Smooth muscle cell (in vitro differentiated cells): ENCODE measurements at regions not wholly inside any gene's neighbourhood (a gene's known extent, or its start where the extent isn't known, plus 50 kb on each side); places are given as distances from the start of the nearest gene placed in this dataset.

Source experiments
- DNase-seq: peaks from one replicate; lab custom pipeline; 2025; ENCODE audit not compliant: unreplicated experiment; lab: John Stamatoyannopoulos, UW
- H2AFZ ChIP-seq: fragments of 200-600 bp; sonication (generic); 2 replicates; pipeline ENCODE4 v1.6.0; 2016; ENCODE audit warnings: antibody characterized with exemption, low read depth, mild to moderate bottlenecking
- H3F3A ChIP-seq: fragments of 200-600 bp; sonication (generic); 2 replicates; pipeline ENCODE4 v1.6.0; 2017; ENCODE audit warnings: antibody characterized with exemption, low read depth
- H3K27ac ChIP-seq: fragments of 200-600 bp; sonication (generic); 2 replicates; pipeline ENCODE4 v1.5.1; 2016; ENCODE audit warnings: low read depth, mild to moderate bottlenecking
- H3K27me3 ChIP-seq: fragments of 200-600 bp; sonication (generic); 2 replicates; pipeline ENCODE4 v1.6.1; 2016; ENCODE audit warnings: low read depth, mild to moderate bottlenecking
- H3K36me3 ChIP-seq: fragments of 200-600 bp; sonication (generic); 2 replicates; pipeline ENCODE4 v1.5.1; 2016; ENCODE audit warnings: low read depth
- H3K4me1 ChIP-seq: fragments of 200-600 bp; sonication (generic); 2 replicates; pipeline ENCODE4 v1.5.1; 2016; ENCODE audit warnings: low read depth
- H3K4me2 ChIP-seq: fragments of 200-600 bp; sonication (generic); 2 replicates; pipeline ENCODE4 v1.6.0; 2016; ENCODE audit warnings: mild to moderate bottlenecking
- H3K4me3 ChIP-seq: fragments of 200-600 bp; sonication (generic); 2 replicates; pipeline ENCODE4 v1.5.1; 2016; ENCODE audit warnings: mild to moderate bottlenecking
- H3K79me2 ChIP-seq: fragments of 200-600 bp; sonication (generic); 2 replicates; pipeline ENCODE4 v1.6.0; 2016; ENCODE audit warnings: low read depth, mild to moderate bottlenecking
- H3K9ac ChIP-seq: fragments of 200-600 bp; sonication (generic); 2 replicates; pipeline ENCODE4 v1.6.0; 2016; ENCODE audit warnings: low read depth
- H3K9me3 ChIP-seq: fragments of 200-600 bp; sonication (generic); replicated peaks from 2 replicates; pipeline ENCODE4 v1.5.1; 2016; ENCODE audit warnings: low read depth
- H4K20me1 ChIP-seq: fragments of 200-600 bp; sonication (generic); 2 replicates; pipeline ENCODE4 v1.6.0; 2016; ENCODE audit warnings: low read depth
- WGBS: methylation state at CpG from one replicate; pipeline ENCODE4 v1.1.7; 2016; ENCODE audit warnings: low lambda C conversion rate; 5-methylcytosine and 5-hydroxymethylcytosine counted together
- TF ChIP-seq, protein P1 (sequence below): fragments of 200-600 bp; sonication (generic); IDR thresholded peaks from 2 replicates; pipeline ENCODE4 v1.5.1; 2017; ENCODE audit warnings: borderline replicate concordance, mild to moderate bottlenecking, antibody characterized with exemption; ENCODE audit not compliant: insufficient read depth, poor library complexity, severe bottlenecking

DNA sequence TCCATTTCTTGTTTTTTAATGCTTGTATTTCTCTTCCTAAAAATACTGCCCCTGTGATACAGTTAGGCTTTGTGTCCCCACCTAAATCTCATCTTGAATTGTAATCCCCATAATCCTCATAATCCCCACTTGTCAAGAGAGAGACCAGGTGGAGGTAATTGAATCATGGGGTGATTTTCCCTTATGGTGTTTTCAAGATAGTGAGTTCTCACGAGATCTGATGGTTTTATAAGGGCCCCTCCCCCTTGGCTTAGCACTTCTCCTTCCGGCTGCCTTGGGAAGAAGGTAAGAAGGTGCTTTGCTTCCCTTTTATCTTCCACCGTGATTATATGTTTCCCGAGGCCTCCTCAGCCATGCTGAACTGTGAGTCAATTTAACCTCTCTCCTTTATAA lies 227.4 kb downstream of the MAN2A1 start:
- Histone ChIP-seq H3K4me1 (no peaks in the 10 kb centered on the region), H3K9ac (no peak overlapping the region), H3K27me3 (no peaks in the 10 kb centered on the region), H3K36me3 (no peaks in the 10 kb centered on the region), H2AFZ (no peak overlapping the region), H3K79me2 (no peaks in the 10 kb centered on the region), H4K20me1 (no peaks in the 10 kb centered on the region), H3K27ac (no peak overlapping the region), H3K9me3 (no peaks in the 10 kb centered on the region), H3K4me2 (no peak overlapping the region), H3K4me3 (no peak overlapping the region), H3F3A (no peaks in the 10 kb centered on the region)
- WGBS, result 71% methylated on average over 4 of the region's 4 CpGs
- TF ChIP-seq, protein P1, sequence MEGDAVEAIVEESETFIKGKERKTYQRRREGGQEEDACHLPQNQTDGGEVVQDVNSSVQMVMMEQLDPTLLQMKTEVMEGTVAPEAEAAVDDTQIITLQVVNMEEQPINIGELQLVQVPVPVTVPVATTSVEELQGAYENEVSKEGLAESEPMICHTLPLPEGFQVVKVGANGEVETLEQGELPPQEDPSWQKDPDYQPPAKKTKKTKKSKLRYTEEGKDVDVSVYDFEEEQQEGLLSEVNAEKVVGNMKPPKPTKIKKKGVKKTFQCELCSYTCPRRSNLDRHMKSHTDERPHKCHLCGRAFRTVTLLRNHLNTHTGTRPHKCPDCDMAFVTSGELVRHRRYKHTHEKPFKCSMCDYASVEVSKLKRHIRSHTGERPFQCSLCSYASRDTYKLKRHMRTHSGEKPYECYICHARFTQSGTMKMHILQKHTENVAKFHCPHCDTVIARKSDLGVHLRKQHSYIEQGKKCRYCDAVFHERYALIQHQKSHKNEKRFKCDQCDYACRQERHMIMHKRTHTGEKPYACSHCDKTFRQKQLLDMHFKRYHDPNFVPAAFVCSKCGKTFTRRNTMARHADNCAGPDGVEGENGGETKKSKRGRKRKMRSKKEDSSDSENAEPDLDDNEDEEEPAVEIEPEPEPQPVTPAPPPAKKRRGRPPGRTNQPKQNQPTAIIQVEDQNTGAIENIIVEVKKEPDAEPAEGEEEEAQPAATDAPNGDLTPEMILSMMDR, result no peak
- no peak for DNase-seq

DNA sequence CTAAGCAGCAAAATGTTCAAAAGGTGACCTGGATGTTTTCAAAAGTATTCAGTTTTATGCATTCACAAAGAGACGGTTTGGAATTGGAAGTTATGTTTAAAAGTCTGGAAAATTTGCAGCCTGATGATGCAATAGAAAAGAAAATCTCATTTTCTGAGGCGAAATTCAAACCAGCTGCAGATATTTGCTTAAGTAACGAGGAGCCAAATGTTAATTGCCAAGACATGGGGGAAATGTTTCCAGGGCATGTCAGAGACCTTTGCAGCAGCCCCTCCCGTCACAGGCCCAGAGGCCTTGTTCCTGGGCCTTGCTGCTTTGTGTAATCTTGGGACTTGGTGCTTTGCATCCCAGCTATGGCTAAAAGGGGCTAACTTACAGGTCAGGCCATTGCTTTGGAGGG lies 228.2 kb downstream of the MAN2A1 start:
- Histone ChIP-seq H4K20me1 (no peaks in the 10 kb centered on the region), H3K36me3 (no peaks in the 10 kb centered on the region), H3K4me1 (no peaks in the 10 kb centered on the region), H3K9ac (no peak overlapping the region), H3K27me3 (no peaks in the 10 kb centered on the region), H3K4me3 (no peak overlapping the region), H3F3A (no peaks in the 10 kb centered on the region), H3K9me3 (no peaks in the 10 kb centered on the region), H2AFZ (no peak overlapping the region), H3K27ac (no peak overlapping the region), H3K4me2 (no peak overlapping the region), H3K79me2 (no peaks in the 10 kb centered on the region)
- 73% methylated on average over 4 of the region's 4 CpGs for WGBS
- no peak for DNase-seq
- TF ChIP-seq, protein P1, result no peak

DNA sequence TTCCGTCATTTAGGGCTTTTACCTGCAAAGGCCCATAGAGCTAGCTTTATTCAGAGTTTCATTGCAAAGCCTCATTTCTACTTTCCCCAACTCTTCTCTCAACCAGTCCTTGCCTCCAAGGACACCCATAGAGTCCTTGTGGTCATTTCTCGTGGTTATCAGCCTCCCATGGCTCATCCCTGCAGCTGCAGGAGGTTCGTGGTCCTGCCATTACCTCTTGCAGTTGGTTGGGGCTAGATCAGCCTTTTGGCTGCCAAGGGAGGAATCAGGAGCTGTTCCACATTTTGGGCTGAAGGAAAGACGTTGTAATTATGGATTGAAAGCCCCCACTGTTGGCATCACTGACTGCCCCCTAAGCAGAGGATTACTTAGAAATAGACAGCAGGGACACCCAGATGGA lies 231.0 kb downstream of the MAN2A1 start:
- 91% methylated on average over 4 of the region's 4 CpGs for WGBS

More for the DNA sequence above, 231.0 kb downstream of the MAN2A1 start:
- no peak overlapping the region for H2AFZ ChIP-seq
- no peaks in the 10 kb centered on the region for H3F3A ChIP-seq
- H3K9me3 ChIP-seq, result no peaks in the 10 kb centered on the region
- no peak overlapping the region for H3K27ac ChIP-seq
- no peak overlapping the region for H3K4me2 ChIP-seq
- H3K4me3 ChIP-seq, result no peak overlapping the region
- no peak for DNase-seq
- H4K20me1 ChIP-seq, result no peaks in the 10 kb centered on the region
- TF ChIP-seq, protein P1, result no peak
- H3K9ac ChIP-seq, result no peak overlapping the region
- H3K27me3 ChIP-seq, result no peaks in the 10 kb centered on the region
- no peaks in the 10 kb centered on the region for H3K4me1 ChIP-seq
- H3K36me3 ChIP-seq, result no peaks in the 10 kb centered on the region
- no peaks in the 10 kb centered on the region for H3K79me2 ChIP-seq
